ENCODE measurements at regions not wholly inside any gene's neighbourhood (a gene's known extent, or its start where the extent isn't known, plus 50 kb on each side); places are given as distances from the start of the nearest gene placed in this dataset.
A peak's percentile ranks its signal among the peaks of the same experiment; 100 is the strongest.

DNA sequence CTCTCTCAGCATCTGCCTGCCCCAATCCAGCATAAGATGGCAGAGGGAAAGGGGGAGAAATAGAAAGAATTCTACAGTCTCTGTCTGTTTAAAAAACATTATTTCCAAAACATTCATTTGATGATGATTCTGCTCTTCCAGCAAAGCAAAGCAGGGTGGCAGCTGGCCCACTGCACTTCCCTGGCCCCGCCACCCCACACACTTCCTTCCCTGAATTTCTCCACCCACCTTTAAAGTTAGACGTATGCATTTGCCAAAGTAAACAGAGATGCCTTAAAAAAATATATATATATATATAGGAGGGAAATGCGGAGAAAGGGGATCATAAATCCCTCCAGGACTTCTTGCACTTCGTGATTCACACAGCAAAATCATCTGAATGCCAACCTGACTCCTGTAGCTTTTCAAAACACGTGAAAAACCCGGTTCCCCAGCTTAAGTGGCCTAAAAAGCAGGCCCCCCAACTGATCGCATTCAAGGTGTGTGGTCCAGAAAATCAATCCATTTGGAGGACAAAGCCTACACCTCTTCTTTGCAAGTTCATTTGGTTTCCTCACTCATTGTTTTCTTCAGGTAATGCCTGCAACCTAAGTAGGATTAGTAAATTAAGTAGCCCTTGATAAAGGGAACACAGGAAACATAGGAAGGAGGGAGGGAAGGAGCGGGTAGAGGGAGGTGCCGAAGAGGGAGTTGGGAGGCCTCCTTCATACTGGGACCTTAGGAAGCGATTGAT lies 68.8 kb downstream of the LLPH start:
- Mint-ChIP-seq H3K4me1 (ENCODE audit: low read depth) (peaks cover 61% of the 10 kb centered on the region), H3K36me3 (ENCODE audit: low read depth) (no peaks in the 10 kb centered on the region), H3K27ac (peak overlapping the region; percentile 47), H3K27me3 (ENCODE audit: insufficient read depth) (no peaks in the 10 kb centered on the region), H3K4me3 (peak overlapping the region; percentile 15; the same call in 1 of the 2 replicates), H3K9me3 (no peaks in the 10 kb centered on the region)
- TF ChIP-seq, protein P1, sequence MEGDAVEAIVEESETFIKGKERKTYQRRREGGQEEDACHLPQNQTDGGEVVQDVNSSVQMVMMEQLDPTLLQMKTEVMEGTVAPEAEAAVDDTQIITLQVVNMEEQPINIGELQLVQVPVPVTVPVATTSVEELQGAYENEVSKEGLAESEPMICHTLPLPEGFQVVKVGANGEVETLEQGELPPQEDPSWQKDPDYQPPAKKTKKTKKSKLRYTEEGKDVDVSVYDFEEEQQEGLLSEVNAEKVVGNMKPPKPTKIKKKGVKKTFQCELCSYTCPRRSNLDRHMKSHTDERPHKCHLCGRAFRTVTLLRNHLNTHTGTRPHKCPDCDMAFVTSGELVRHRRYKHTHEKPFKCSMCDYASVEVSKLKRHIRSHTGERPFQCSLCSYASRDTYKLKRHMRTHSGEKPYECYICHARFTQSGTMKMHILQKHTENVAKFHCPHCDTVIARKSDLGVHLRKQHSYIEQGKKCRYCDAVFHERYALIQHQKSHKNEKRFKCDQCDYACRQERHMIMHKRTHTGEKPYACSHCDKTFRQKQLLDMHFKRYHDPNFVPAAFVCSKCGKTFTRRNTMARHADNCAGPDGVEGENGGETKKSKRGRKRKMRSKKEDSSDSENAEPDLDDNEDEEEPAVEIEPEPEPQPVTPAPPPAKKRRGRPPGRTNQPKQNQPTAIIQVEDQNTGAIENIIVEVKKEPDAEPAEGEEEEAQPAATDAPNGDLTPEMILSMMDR (IDR thresholded peaks at IDR 0.05), result no peak
- no peak for DNase-seq

- Mint-ChIP-seq H3K4me3 (no peak overlapping the region), H3K4me1 (ENCODE audit: low read depth) (peaks cover 54% of the 10 kb centered on the region), H3K9me3 (no peaks in the 10 kb centered on the region), H3K27ac (no peak overlapping the region), H3K27me3 (ENCODE audit: insufficient read depth) (peaks cover under 1% of the 10 kb centered on the region), H3K36me3 (ENCODE audit: low read depth) (no peaks in the 10 kb centered on the region)
- TF ChIP-seq, protein P1 (IDR thresholded peaks at IDR 0.05), result no peak
- DNase-seq, result no peak
These were observed 69.5 kb downstream of the LLPH start for GRCh38 chr12:66061076-66061475.

DNA sequence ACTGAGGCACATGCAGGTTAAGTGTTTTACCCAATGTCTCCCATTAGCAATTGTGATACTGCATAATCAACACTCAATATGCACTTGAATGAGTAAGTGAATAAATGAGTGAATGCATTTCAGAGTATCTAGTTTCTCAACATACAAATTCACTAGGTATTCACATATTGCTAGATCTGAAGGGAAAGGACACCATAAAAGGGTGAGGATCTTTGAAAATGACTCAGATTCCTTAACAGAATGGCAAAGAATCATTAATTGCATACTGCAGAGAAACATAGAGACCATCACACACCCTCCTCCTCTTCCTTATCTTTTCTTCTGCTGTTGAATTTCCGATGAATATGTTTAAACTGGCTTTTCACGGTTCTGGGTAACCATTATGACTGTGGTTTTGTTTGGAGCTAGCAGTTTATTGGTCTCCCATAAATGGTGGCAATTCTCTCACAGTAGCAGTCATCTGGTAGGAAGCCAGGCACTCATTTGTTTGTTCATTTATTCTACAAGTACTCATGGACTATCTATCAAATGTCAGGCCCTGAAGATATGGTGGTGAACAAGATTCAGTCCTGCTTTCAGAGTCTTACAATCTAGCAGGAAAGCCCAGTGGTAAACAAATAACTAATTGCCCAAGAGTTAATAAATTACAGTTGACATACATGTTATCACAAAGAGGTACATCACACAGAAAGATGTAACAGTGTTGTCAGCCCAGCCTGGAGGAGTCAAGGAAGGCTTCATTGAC lies 70.2 kb downstream of the LLPH start:
- H3K9me3 Mint-ChIP-seq, result no peaks in the 10 kb centered on the region
- TF ChIP-seq, protein P1 (IDR thresholded peaks at IDR 0.05), result no peak
- DNase-seq, result no peak
- H3K4me3 Mint-ChIP-seq, result no peak overlapping the region
- H3K27me3 Mint-ChIP-seq (ENCODE audit: insufficient read depth), result peaks cover 2% of the 10 kb centered on the region
- H3K4me1 Mint-ChIP-seq (ENCODE audit: low read depth), result peaks cover 47% of the 10 kb centered on the region
- H3K36me3 Mint-ChIP-seq (ENCODE audit: low read depth), result no peaks in the 10 kb centered on the region
- H3K27ac Mint-ChIP-seq, result no peak overlapping the region

DNA sequence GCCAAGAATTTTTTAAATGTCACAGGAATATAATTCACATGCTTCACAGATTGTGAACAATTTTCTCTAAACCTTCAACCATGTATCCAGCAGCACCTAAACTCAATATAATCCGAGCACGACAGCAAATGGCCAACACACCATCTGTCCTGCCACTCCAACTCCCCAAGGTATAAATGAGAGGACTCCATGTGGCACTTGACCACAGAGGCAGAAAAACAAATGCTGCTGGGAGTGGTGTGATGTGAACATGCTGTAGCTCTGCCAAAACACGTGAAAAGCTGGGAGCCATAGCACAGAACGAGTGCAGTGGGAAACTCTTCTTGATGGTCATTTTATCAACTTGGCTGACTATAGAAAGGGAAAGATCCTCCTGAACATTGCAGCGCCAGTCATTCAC lies 70.9 kb downstream of the LLPH start:
- Mint-ChIP-seq H3K9me3 (no peaks in the 10 kb centered on the region), H3K27ac (no peak overlapping the region), H3K27me3 (ENCODE audit: insufficient read depth) (peaks cover 4% of the 10 kb centered on the region), H3K4me3 (no peak overlapping the region), H3K36me3 (ENCODE audit: low read depth) (no peaks in the 10 kb centered on the region), H3K4me1 (ENCODE audit: low read depth) (peaks cover 40% of the 10 kb centered on the region)
- TF ChIP-seq, protein P1 (IDR thresholded peaks at IDR 0.05), result no peak
- no peak for DNase-seq

DNA sequence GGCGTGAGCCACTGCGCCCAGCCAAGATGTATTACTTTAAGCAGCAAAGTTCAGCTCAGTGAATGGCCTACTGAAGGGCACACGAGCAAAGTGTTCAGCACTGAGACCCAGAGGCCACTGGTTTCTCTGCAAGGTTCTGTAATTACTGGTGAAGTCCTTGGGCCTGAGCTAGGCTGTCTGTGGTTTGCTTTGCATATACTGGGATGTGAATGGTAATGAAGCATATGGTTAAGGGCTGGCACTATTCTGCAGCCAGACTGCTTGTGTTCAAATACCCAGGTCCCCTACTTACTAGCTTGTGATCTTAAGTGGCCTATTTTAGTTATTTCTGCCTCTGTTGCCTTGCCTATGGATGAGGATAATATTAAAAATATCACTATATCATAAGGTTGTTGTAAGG lies 72.0 kb downstream of the LLPH start:
- H3K27me3 Mint-ChIP-seq (ENCODE audit: insufficient read depth), result peaks cover 5% of the 10 kb centered on the region
- no peak overlapping the region for H3K4me3 Mint-ChIP-seq
- DNase-seq, result no peak
- no peak overlapping the region for H3K27ac Mint-ChIP-seq
- no peaks in the 10 kb centered on the region for H3K9me3 Mint-ChIP-seq
- no peaks in the 10 kb centered on the region for H3K36me3 Mint-ChIP-seq (ENCODE audit: low read depth)
- peaks cover 29% of the 10 kb centered on the region for H3K4me1 Mint-ChIP-seq (ENCODE audit: low read depth)
- TF ChIP-seq, protein P1 (IDR thresholded peaks at IDR 0.05), result no peak
